ENCODE measurements at regions not wholly inside any gene's neighbourhood (a gene's known extent, or its start where the extent isn't known, plus 50 kb on each side); places are given as distances from the start of the nearest gene placed in this dataset.

DNA sequence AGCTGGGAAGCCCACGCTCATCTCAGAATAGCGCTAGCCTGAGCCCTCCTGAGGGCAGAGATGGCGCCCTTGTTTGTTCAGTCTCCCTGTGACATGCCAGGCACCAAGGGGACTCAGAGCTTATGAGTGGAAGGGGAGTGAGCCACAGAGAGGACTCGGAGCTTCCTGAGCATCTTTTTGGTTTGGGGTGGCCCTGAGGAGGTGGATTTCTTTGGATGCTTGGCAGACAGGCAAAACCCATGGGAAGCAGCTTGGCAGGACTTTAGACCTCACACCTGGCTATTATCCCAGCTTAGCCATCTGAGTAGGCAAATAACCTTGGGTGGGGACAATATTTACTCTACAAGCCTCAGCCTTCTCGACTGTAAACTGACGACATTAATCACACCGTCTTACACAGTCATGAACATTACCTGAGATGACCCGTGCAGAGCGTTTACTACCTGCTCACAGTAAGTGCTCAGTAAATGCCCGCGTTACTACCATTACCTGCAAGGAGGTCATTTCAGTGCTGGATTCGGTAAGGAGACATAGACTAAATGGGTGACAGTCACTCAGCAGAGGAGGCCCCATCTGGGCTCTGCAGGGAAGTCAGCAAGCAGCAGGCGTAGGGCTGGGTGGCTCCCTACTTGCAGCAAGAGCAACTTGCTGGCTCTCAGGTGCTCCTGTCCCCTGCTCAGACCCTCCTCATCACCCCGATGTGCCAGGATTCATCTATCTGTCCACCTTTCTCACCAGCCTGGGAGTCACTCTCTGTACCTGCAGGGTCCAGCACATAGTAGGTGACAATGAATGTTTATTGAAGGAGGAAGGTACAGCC, 54.9 kb downstream of the KLHDC7A start:
- CTCF ChIA-PET = no interaction called here
- 93% methylated on average over 13 of the region's 14 CpGs for WGBS (ENCODE audit: insufficient coverage)
- POLR2A ChIA-PET = no interaction called here

DNA sequence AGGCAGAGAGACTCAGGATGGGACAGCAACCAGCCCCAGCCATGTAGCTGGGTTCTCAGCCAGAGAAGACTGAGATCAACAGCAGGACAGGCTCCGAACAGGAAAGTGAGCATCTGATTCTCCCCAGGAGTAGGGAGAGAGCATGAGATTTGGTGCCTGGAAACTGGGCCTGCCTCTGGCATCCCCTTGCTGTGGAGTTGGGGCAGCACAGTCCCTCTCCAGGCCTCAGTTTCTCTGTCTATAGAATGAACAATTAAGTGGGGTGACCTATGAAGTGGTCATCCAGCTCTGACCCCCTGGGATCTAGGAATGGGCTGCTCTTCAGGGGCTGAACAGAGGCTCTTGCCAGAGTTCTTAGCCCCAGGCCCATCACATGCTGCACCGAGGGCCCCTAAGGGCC, 55.6 kb downstream of the KLHDC7A start:
- POLR2A ChIA-PET = no interaction called here

More for the DNA sequence above, 54.9 kb downstream of the KLHDC7A start:
- no peaks in the 10 kb centered on the region for H3K36me3 ChIP-seq (ENCODE audit: control insufficient read depth in 4 of 4, insufficient read depth in 4 of 4, low read length in 3 of 4)
- no peak overlapping the region for H3K4me3 ChIP-seq (ENCODE audit: control insufficient read depth in 1 of 7, extremely low read depth in 1 of 7, insufficient read depth in 4 of 7, low read depth in 2 of 7, low read length in 6 of 7)
- H3K4me1 ChIP-seq (ENCODE audit: control extremely low read depth in 1 of 4, control insufficient read depth in 4 of 4, insufficient read depth in 4 of 4, low read length in 3 of 4) = peaks cover 0 to 3% (median 0%) of the 10 kb centered on the region in 4 experiments
- no peak overlapping the region for H3K27ac ChIP-seq (ENCODE audit: insufficient read depth in 1 of 2, low read depth in 1 of 2, low read length in 2 of 2, poor library complexity in 1 of 2, severe bottlenecking in 2 of 2)
- peaks cover 0 to 27% (median 0%) of the 10 kb centered on the region in 5 experiments for H3K27me3 ChIP-seq (replicated peaks in 2 of 5; ENCODE audit: control insufficient read depth in 4 of 5, insufficient read depth in 5 of 5, low read length in 4 of 5)
- no peak for DNase-seq
- no peaks in the 10 kb centered on the region for H3K9me3 ChIP-seq (ENCODE audit: control extremely low read depth in 1 of 5, control insufficient read depth in 4 of 5, insufficient read depth in 2 of 5, low read depth in 1 of 5, low read length in 4 of 5)

DNA sequence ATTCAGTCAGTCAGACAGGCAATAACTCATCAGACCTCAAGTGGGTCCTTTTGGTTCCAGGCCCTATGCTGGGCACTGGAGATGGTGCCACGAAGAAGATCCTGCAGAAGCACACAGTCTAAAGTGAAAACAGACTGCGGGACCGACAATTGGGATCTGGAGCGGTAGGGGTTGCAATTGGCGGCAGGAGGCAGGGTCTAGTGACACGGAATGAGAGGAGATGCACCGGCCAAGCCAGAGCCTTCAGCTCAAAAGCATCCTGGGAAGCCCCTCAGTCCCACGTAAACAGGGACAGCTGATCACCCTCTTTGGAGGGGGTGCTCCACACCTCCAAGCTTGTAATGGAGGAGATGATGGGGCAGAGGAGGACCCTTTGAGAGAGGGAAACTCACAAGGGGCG, 56.2 kb downstream of the KLHDC7A start:
- POLR2A ChIA-PET = no interaction called here
- Histone ChIP-seq H3K27me3 (replicated peaks in 2 of 5; ENCODE audit: control insufficient read depth in 4 of 5, insufficient read depth in 5 of 5, low read length in 4 of 5) (peaks cover 0 to 39% (median 3%) of the 10 kb centered on the region in 5 experiments), H3K4me1 (ENCODE audit: control extremely low read depth in 1 of 4, control insufficient read depth in 4 of 4, insufficient read depth in 4 of 4, low read length in 3 of 4) (no peaks in the 10 kb centered on the region), H3K9me3 (ENCODE audit: control extremely low read depth in 1 of 5, control insufficient read depth in 4 of 5, insufficient read depth in 2 of 5, low read depth in 1 of 5, low read length in 4 of 5) (no peaks in the 10 kb centered on the region), H3K27ac (ENCODE audit: insufficient read depth in 1 of 2, low read depth in 1 of 2, low read length in 2 of 2, poor library complexity in 1 of 2, severe bottlenecking in 2 of 2) (no peak overlapping the region), H3K36me3 (ENCODE audit: control insufficient read depth in 4 of 4, insufficient read depth in 4 of 4, low read length in 3 of 4) (no peaks in the 10 kb centered on the region), H3K4me3 (ENCODE audit: control insufficient read depth in 1 of 7, extremely low read depth in 1 of 7, insufficient read depth in 4 of 7, low read depth in 2 of 7, low read length in 6 of 7) (no peak overlapping the region)
- 93% methylated on average over 8 of the region's 9 CpGs for whole genome bisulfite sequencing (ENCODE audit: insufficient coverage)
- no peak for DNase-seq
- CTCF ChIA-PET = no interaction called here

More for the DNA sequence above, 55.6 kb downstream of the KLHDC7A start:
- CTCF ChIA-PET = no interaction called here
- no peaks in the 10 kb centered on the region for H3K4me1 ChIP-seq (ENCODE audit: control extremely low read depth in 1 of 4, control insufficient read depth in 4 of 4, insufficient read depth in 4 of 4, low read length in 3 of 4)
- no peak for DNase-seq
- no peaks in the 10 kb centered on the region for H3K9me3 ChIP-seq (ENCODE audit: control extremely low read depth in 1 of 5, control insufficient read depth in 4 of 5, insufficient read depth in 2 of 5, low read depth in 1 of 5, low read length in 4 of 5)
- WGBS (ENCODE audit: insufficient coverage) = no CpG with 5 or more reads among the region's 2 CpGs
- no peaks in the 10 kb centered on the region for H3K36me3 ChIP-seq (ENCODE audit: control insufficient read depth in 4 of 4, insufficient read depth in 4 of 4, low read length in 3 of 4)
- no peak overlapping the region for H3K4me3 ChIP-seq (ENCODE audit: control insufficient read depth in 1 of 7, extremely low read depth in 1 of 7, insufficient read depth in 4 of 7, low read depth in 2 of 7, low read length in 6 of 7)
- H3K27ac ChIP-seq (ENCODE audit: insufficient read depth in 1 of 2, low read depth in 1 of 2, low read length in 2 of 2, poor library complexity in 1 of 2, severe bottlenecking in 2 of 2) = no peak overlapping the region
- peaks cover 0 to 34% (median 0%) of the 10 kb centered on the region in 5 experiments for H3K27me3 ChIP-seq (replicated peaks in 2 of 5; ENCODE audit: control insufficient read depth in 4 of 5, insufficient read depth in 5 of 5, low read length in 4 of 5)

GRCh38 chr1:18537386-18538306, 56.9 kb downstream of the KLHDC7A start:
- WGBS (ENCODE audit: insufficient coverage) = 91% methylated on average over 16 of the region's 16 CpGs
- H3K4me3 ChIP-seq (ENCODE audit: control insufficient read depth in 1 of 7, extremely low read depth in 1 of 7, insufficient read depth in 4 of 7, low read depth in 2 of 7, low read length in 6 of 7) = no peak overlapping the region
- CTCF ChIA-PET = no interaction called here
- POLR2A ChIA-PET = interaction anchor here (0.6 kb wide), 1 partner anchor 11 kb away, joined by 3 read pairs; no protein-coding TSS in a partner anchor
- H3K4me1 ChIP-seq (ENCODE audit: control extremely low read depth in 1 of 4, control insufficient read depth in 4 of 4, insufficient read depth in 4 of 4, low read length in 3 of 4) = no peaks in the 10 kb centered on the region
- H3K36me3 ChIP-seq (ENCODE audit: control insufficient read depth in 4 of 4, insufficient read depth in 4 of 4, low read length in 3 of 4) = no peaks in the 10 kb centered on the region
- peaks cover 0 to 47% (median 7%) of the 10 kb centered on the region in 5 experiments for H3K27me3 ChIP-seq (replicated peaks in 2 of 5; ENCODE audit: control insufficient read depth in 4 of 5, insufficient read depth in 5 of 5, low read length in 4 of 5)
- no peak for DNase-seq
- no peak overlapping the region for H3K27ac ChIP-seq (ENCODE audit: insufficient read depth in 1 of 2, low read depth in 1 of 2, low read length in 2 of 2, poor library complexity in 1 of 2, severe bottlenecking in 2 of 2)
- no peaks in the 10 kb centered on the region for H3K9me3 ChIP-seq (ENCODE audit: control extremely low read depth in 1 of 5, control insufficient read depth in 4 of 5, insufficient read depth in 2 of 5, low read depth in 1 of 5, low read length in 4 of 5)

DNA sequence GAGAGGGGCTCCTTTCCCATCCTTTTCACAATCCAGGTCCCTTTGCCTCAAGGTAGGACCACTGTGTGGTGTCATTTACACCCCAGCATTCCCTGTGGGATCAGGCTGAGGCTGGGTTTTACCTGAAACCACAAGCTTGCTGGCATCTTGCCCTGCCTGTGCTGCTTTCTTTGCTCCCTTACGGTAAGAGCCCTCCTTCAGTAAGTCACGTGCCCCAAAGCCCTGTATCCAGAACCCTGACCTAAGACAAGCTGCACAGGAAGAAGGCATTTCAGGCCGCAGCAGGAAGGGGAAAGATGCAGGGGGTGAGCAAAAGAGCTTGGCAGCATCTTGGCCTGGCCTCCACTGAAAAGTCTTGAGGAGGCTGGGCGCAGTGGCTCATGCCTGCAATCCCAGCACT, 58.4 kb downstream of the KLHDC7A start:
- CTCF ChIA-PET = no interaction called here
- H3K4me3 ChIP-seq (ENCODE audit: control insufficient read depth in 1 of 7, extremely low read depth in 1 of 7, insufficient read depth in 4 of 7, low read depth in 2 of 7, low read length in 6 of 7) = no peak overlapping the region
- POLR2A ChIA-PET = no interaction called here
- H3K27ac ChIP-seq (ENCODE audit: insufficient read depth in 1 of 2, low read depth in 1 of 2, low read length in 2 of 2, poor library complexity in 1 of 2, severe bottlenecking in 2 of 2) = no peak overlapping the region
- H3K9me3 ChIP-seq (ENCODE audit: control extremely low read depth in 1 of 5, control insufficient read depth in 4 of 5, insufficient read depth in 2 of 5, low read depth in 1 of 5, low read length in 4 of 5) = peaks cover 0 to 3% (median 3%) of the 10 kb centered on the region in 5 experiments
- H3K27me3 ChIP-seq (replicated peaks in 2 of 5; ENCODE audit: control insufficient read depth in 4 of 5, insufficient read depth in 5 of 5, low read length in 4 of 5) = peaks cover 2 to 57% (median 13%) of the 10 kb centered on the region in 5 experiments
- H3K36me3 ChIP-seq (ENCODE audit: control insufficient read depth in 4 of 4, insufficient read depth in 4 of 4, low read length in 3 of 4) = no peaks in the 10 kb centered on the region
- no peak for DNase-seq
- WGBS (ENCODE audit: insufficient coverage) = 76% methylated on average over 2 of the region's 4 CpGs
- H3K4me1 ChIP-seq (ENCODE audit: control extremely low read depth in 1 of 4, control insufficient read depth in 4 of 4, insufficient read depth in 4 of 4, low read length in 3 of 4) = no peaks in the 10 kb centered on the region

GRCh38 chr1:18540136-18540765, 59.5 kb downstream of the KLHDC7A start:
- peaks cover 2 to 66% (median 19%) of the 10 kb centered on the region in 5 experiments for H3K27me3 ChIP-seq (replicated peaks in 2 of 5; ENCODE audit: control insufficient read depth in 4 of 5, insufficient read depth in 5 of 5, low read length in 4 of 5)
- no peak overlapping the region for H3K4me3 ChIP-seq (ENCODE audit: control insufficient read depth in 1 of 7, extremely low read depth in 1 of 7, insufficient read depth in 4 of 7, low read depth in 2 of 7, low read length in 6 of 7)
- ChIA-PET CTCF (no interaction called here), POLR2A (no interaction called here)
- no peaks in the 10 kb centered on the region for H3K36me3 ChIP-seq (ENCODE audit: control insufficient read depth in 4 of 4, insufficient read depth in 4 of 4, low read length in 3 of 4)
- H3K4me1 ChIP-seq (ENCODE audit: control extremely low read depth in 1 of 4, control insufficient read depth in 4 of 4, insufficient read depth in 4 of 4, low read length in 3 of 4) = no peaks in the 10 kb centered on the region
- WGBS (ENCODE audit: insufficient coverage) = 96% methylated on average over 3 of the region's 3 CpGs
- peaks cover 0 to 6% (median 3%) of the 10 kb centered on the region in 5 experiments for H3K9me3 ChIP-seq (ENCODE audit: control extremely low read depth in 1 of 5, control insufficient read depth in 4 of 5, insufficient read depth in 2 of 5, low read depth in 1 of 5, low read length in 4 of 5)
- no peak for DNase-seq
- H3K27ac ChIP-seq (ENCODE audit: insufficient read depth in 1 of 2, low read depth in 1 of 2, low read length in 2 of 2, poor library complexity in 1 of 2, severe bottlenecking in 2 of 2) = no peak overlapping the region
